Uterus (tissue), 2 donors: ENCODE measurements at regions not wholly inside any gene's neighbourhood (a gene's known extent, or its start where the extent isn't known, plus 50 kb on each side); places are given as distances from the start of the nearest gene placed in this dataset.

Experiments
- POLR2A ChIP-seq, 2 donors: fragments of 450-650 bp; IDR thresholded peaks; one replicate each; pipeline ENCODE4 v1.6.1; 2016; ENCODE audit warnings: antibody characterized with exemption in 2 of 2, mild to moderate bottlenecking in 1 of 2, moderate library complexity in 1 of 2
- TF ChIP-seq, protein P1 (sequence below), 4 experiments: fragments of 200-600 bp in 2 of 4; fragments of 450-650 bp in 2 of 4; sonication (generic) in 2 of 4; IDR thresholded peaks; one replicate each; pipeline ENCODE4 v1.5.1; 2016 to 2019; ENCODE audit warnings: antibody characterized with exemption in 4 of 4, mild to moderate bottlenecking in 2 of 4, moderate library complexity in 1 of 4

DNA sequence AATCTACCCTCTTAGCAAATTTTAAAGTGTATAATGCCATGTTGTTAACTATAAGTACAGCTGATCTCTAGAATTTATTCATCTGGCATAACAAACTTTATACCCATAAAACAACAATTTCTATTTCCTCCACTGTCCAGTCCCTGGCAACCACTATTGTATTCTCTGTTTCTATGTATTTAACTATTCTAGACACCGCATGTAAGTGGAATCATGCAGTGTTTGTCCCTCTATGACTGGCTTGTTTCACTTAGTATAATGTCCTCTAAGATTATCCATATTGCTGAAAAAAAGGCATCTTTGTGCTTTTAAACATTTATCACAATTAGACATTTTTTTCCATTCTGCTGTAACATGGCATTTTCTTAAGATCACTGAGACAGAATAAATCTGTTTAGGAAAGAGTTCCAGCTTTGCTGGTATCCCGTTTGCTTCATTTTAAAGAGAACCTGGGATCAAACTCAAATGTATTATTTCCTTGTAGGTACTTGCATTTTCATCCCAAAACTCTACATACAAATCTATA lies 1191.0 kb downstream of the SLITRK5 start:
- TF ChIP-seq POLR2A (IDR thresholded peaks at IDR 0.05), result no peak
- TF ChIP-seq, protein P1, sequence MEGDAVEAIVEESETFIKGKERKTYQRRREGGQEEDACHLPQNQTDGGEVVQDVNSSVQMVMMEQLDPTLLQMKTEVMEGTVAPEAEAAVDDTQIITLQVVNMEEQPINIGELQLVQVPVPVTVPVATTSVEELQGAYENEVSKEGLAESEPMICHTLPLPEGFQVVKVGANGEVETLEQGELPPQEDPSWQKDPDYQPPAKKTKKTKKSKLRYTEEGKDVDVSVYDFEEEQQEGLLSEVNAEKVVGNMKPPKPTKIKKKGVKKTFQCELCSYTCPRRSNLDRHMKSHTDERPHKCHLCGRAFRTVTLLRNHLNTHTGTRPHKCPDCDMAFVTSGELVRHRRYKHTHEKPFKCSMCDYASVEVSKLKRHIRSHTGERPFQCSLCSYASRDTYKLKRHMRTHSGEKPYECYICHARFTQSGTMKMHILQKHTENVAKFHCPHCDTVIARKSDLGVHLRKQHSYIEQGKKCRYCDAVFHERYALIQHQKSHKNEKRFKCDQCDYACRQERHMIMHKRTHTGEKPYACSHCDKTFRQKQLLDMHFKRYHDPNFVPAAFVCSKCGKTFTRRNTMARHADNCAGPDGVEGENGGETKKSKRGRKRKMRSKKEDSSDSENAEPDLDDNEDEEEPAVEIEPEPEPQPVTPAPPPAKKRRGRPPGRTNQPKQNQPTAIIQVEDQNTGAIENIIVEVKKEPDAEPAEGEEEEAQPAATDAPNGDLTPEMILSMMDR (IDR thresholded peaks at IDR 0.05), result no peak
